ENCODE measurements at regions not wholly inside any gene's neighbourhood (a gene's known extent, or its start where the extent isn't known, plus 50 kb on each side); places are given as distances from the start of the nearest gene placed in this dataset.

DNA sequence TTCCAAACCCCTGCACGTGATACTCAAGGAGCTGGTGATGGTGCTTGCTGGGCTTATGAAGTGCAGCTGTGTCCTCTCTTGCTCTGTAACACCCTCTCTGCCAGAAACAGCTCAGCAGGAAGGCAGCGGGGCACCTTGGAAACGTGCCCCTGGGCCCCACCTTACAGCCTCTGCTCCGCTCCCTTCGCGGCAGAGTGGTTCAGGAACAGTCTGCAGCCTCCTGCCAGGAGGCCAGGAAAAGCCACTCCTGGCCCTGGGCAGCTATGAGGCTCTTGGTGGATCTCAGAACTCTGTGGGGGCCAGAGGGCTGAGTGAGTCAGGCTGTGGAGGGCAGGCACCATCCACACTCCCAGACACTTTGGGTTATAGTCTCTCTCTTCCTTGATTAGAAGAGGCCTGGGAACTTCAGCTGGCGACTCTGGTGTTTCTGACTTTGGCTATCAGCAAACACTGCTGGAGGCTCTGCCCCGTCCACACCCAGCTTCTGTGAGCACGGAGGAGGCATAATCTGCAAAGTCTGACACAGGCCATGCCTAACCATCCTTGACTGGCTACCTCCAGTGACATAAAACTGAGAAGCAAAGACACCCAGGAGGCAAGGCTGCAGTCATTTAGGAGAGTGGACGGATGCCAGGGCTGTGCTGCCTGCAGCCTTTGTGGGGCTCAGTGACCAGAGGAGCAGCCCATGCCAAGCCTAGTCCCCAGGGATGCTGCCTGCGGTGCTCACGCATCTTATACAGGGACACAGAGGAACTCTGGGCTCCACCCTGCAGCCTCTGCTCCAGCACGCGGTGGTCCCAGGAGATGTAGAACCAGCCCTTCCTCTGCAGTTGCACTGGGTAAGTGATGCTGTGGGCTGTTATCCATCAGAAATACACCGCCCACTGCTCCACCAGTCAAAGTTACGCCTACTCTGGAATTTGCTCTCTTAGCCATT is 65.3 kb downstream of the METRNL start:
- no peak for DNase-seq (ENCODE audit: low read depth)

DNA sequence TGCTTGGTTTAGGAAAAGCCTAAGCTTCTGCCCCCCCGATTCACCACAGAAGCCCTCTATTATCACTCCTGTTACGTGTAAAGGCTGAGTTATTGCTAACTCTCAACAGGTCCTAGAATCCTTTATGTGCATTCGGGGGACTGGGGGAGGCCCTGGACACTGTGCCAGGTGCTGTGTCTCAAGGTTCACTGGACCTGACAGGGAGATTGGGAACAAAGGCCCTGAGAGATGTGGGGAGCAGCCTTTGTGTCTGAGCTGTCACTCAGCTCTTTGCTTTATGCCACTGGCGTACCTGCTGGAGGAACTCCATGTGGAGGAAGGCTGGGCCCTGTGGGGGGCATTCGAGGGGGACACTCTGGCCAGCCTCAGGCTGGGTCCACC is 65.9 kb downstream of the METRNL start:
- DNase-seq (ENCODE audit: low read depth), result no peak

DNA sequence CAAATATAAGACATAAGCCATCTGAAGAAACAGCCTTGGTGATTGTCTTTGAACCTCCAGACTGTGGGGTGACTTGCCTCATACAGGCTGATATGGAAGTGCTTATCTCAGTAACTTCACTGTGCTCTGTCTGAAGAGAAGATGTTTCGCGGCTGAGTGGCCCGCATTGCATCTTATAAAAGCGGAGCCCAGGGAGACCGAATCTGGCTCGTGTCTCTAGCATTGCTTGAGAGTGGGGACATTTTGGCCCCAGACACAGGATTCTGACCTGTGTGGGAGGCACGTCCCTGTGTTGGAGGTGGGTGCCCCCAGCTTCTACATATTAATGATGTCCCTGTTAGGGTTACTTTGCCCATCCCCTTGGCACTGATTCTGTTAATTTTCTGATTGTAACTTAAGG is 66.4 kb downstream of the METRNL start:
- no peak for DNase-seq (ENCODE audit: low read depth)

- no peak for DNase-seq (ENCODE audit: low read depth)
These were observed 66.9 kb downstream of the METRNL start for GRCh38 chr17:83146347-83146746.

DNA sequence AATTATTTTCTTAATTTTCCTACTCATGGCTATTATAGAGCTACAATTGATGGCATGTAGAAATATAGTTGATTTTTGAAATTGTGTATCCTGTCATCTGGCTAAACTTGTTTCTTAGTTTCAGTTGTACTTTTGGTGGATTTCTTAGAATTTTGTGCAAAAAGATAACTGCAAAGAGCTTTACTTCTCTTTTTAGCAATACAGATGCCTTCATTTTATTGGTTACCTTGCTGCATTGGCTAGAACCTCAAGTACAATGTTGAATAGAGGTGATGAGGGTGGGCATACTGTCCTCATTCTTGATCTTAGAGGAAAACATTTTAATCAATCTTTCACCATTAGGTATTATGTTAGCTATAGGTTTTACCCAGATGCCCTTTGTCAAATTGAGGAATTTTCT is 67.9 kb downstream of the METRNL start:
- no peak for DNase-seq (ENCODE audit: low read depth)

- DNase-seq (ENCODE audit: low read depth), result no peak
These were observed 69.1 kb downstream of the METRNL start for GRCh38 chr17:83148317-83149028.

GRCh38 chr17:83149029-83149725 is 69.8 kb downstream of the METRNL start:
- no peak for DNase-seq (ENCODE audit: low read depth)

- no peak for DNase-seq (ENCODE audit: low read depth)
These were observed 70.4 kb downstream of the METRNL start for GRCh38 chr17:83149761-83150251.

GRCh38 chr17:83150369-83151055 is 71.1 kb downstream of the METRNL start:
- no peak for DNase-seq (ENCODE audit: low read depth)

DNA sequence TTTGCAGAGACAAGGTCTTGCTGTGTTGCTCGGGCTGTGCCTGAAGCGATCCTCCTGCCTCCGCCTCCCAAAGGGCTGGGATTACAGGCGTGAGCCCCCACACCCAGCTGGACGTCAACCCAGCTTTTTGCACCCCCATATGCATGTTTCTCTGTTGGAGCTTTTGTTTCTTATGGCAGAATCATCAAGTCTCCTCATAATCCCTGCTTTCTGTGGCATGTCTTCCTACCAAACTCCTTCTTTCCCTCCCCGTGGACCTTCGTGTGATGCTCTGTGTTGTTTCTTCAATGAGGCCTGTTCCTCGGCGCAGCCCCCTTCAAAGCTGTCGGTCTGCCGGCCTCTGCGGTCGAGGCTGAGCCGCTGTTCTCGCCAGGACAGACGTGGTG is 71.6 kb downstream of the METRNL start:
- no peak for DNase-seq (ENCODE audit: low read depth)

- DNase-seq (ENCODE audit: low read depth), result no peak
These were observed 72.2 kb downstream of the METRNL start for GRCh38 chr17:83151442-83152226.

- DNase-seq (ENCODE audit: low read depth), result no peak
These were observed 72.9 kb downstream of the METRNL start for GRCh38 chr17:83152227-83152744.

DNA sequence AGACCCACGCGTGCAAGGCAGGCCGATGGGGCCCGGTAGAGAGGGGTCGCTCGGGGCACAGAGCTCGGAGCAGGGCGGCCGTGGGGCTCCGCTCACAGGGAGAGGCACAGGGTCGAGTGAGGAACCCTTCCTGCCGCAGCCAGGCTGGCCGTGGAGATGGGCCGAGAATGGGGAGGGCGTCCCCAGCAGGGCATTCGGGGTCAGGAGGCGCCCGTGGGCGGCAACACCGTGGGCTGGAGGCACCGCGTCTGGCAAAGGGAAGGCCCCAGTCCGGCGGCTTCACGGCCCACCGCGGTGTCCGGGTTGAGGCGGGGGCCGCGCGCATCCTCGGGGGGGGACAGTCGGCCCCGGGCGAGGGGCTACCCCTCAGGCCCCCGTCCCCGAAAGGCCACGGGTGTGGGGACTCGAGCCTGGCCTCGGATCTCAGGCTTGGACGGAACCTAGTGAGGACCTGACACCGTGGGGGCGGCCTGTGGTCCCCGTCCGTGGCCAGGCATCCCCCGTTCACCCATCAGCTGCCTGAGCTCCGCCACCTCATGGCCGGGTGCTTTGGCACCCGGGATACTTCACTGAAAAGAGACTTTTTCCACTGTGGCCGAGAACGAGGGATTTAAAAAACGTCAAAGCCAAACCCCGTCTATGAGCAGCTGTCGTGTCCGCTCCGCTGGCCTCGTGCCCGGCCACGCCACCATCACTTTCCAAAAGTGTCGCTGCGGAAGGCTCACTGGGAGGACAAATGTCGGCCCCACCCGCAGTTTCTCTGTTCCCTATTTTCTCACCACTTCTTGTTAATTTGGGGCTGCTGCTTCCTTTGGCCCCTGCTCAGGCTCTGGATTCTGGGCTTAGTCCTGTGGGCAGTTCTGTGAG is 73.6 kb downstream of the METRNL start:
- no peak for DNase-seq (ENCODE audit: low read depth)

DNA sequence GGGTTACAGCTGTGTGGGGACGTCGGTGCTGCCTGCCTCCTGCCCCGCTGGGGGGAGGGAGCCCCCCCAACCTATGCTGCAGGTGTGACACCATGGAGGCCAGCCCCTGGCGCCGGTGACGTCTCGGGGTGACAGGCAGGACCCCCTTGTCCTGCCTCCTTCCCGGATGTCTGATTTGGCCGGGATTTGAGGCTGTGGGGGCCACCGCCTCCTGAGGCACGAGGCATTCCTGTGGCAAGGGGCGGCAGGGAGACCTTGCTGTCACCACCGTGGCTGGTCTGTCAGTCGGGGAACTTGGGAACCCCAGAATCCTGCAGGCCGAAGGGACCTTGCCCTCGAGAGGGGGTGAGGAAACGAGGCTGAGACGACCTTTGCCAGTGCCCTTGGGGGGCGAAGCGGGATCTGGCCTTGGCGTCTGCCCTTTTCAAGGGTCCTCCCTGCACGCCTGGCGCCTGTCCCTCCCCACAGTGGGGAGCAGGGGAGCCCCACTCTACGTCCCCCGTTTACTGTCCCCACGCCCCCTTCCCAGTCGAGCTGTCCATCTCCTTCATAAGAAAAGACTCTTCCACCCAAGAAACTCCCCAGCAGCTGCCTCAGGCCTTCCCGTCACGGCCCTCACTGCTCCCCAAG is 74.4 kb downstream of the METRNL start:
- DNase-seq (ENCODE audit: low read depth), result no peak

GRCh38 chr17:83154311-83155127 is 75.1 kb downstream of the METRNL start:
- DNase-seq (ENCODE audit: low read depth), result no peak

GRCh38 chr17:83155128-83156121 is 76.0 kb downstream of the METRNL start:
- DNase-seq (ENCODE audit: low read depth), result no peak

- no peak for DNase-seq (ENCODE audit: low read depth)
These were observed 77.0 kb downstream of the METRNL start for GRCh38 chr17:83156408-83156807.
